Activated effector memory CD4-positive, alpha-beta T cell treated with anti-CD3 and anti-CD28 coated beads, Interleukin-2, amount 50 U/mL, for 16 hours (primary cell): ENCODE measurements at regions not wholly inside any gene's neighbourhood (a gene's known extent, or its start where the extent isn't known, plus 50 kb on each side); places are given as distances from the start of the nearest gene placed in this dataset.
"Not testable (repeated sequence)": the region's sequence is repeated elsewhere in the genome, so short reads cannot be mapped to it uniquely, and the experiment has no call there.

Experiments used
- DNase-seq: peaks from one replicate; pipeline ENCODE4 v3.0.0-alpha.2; 2020

- DNase-seq = no peak
Measured at GRCh38 chr10:65234261-65234660, 1691.6 kb upstream of the LRRTM3 start.

- no peak for DNase-seq
Measured at GRCh38 chr10:65235266-65235665, 1690.6 kb upstream of the LRRTM3 start.

GRCh38 chr10:65235846-65236245 is 1690.0 kb upstream of the LRRTM3 start:
- DNase-seq = no peak

GRCh38 chr10:65265451-65265954 is 1660.3 kb upstream of the LRRTM3 start:
- DNase-seq = no peak

- not testable (repeated sequence) for DNase-seq
Measured at GRCh38 chr10:65269551-65269950, 1656.3 kb upstream of the LRRTM3 start.

GRCh38 chr10:65270969-65271368 is 1654.9 kb upstream of the LRRTM3 start:
- no peak for DNase-seq

- DNase-seq = no peak
Measured at GRCh38 chr10:65273115-65273514, 1652.7 kb upstream of the LRRTM3 start.

- no peak for DNase-seq
Measured at GRCh38 chr10:65275296-65275695, 1650.5 kb upstream of the LRRTM3 start.

GRCh38 chr10:65284495-65285041 is 1641.3 kb upstream of the LRRTM3 start:
- DNase-seq = no peak

- DNase-seq = not testable (repeated sequence)
Measured at GRCh38 chr10:65285726-65286125, 1640.1 kb upstream of the LRRTM3 start.

GRCh38 chr10:65291286-65291685 is 1634.5 kb upstream of the LRRTM3 start:
- no peak for DNase-seq

- DNase-seq = no peak
Measured at GRCh38 chr10:65292551-65292950, 1633.3 kb upstream of the LRRTM3 start.

- DNase-seq = no peak
Measured at GRCh38 chr10:65294329-65294728, 1631.5 kb upstream of the LRRTM3 start.

GRCh38 chr10:65301181-65301580 is 1624.7 kb upstream of the LRRTM3 start:
- DNase-seq = no peak

- DNase-seq = no peak
Measured at GRCh38 chr10:65306201-65306600, 1619.6 kb upstream of the LRRTM3 start.

GRCh38 chr10:65312876-65313275 is 1613.0 kb upstream of the LRRTM3 start:
- DNase-seq = no peak

GRCh38 chr10:65313406-65313805 is 1612.4 kb upstream of the LRRTM3 start:
- no peak for DNase-seq

GRCh38 chr10:65314253-65314652 is 1611.6 kb upstream of the LRRTM3 start:
- DNase-seq = no peak

GRCh38 chr10:65319493-65319892 is 1606.3 kb upstream of the LRRTM3 start:
- no peak for DNase-seq

GRCh38 chr10:65320236-65321026 is 1605.4 kb upstream of the LRRTM3 start:
- DNase-seq = no peak

- no peak for DNase-seq
Measured at GRCh38 chr10:65323802-65324201, 1602.0 kb upstream of the LRRTM3 start.

GRCh38 chr10:65325913-65326312 is 1599.9 kb upstream of the LRRTM3 start:
- DNase-seq = no peak

GRCh38 chr10:65328486-65328885 is 1597.3 kb upstream of the LRRTM3 start:
- no peak for DNase-seq

- no peak for DNase-seq
Measured at GRCh38 chr10:65335311-65335710, 1590.5 kb upstream of the LRRTM3 start.

- DNase-seq = no peak
Measured at GRCh38 chr10:65340340-65340739, 1585.5 kb upstream of the LRRTM3 start.
